H1 (cell line): ENCODE measurements at regions not wholly inside any gene's neighbourhood (a gene's known extent, or its start where the extent isn't known, plus 50 kb on each side); places are given as distances from the start of the nearest gene placed in this dataset.

Experiments used
- CTCF ChIA-PET: fragments of 300-600 bp; sonication (Branson Sonifier 250); formaldehyde crosslinking; loops from one replicate; lab custom pipeline; 2021; ENCODE audit not compliant: partially characterized antibody; lab: Charles Lee
- POLR2A ChIA-PET: fragments of 300-600 bp; sonication (Branson Sonifier 250); formaldehyde crosslinking; loops from one replicate; lab custom pipeline; 2021; ENCODE audit warnings: inconsistent platforms; ENCODE audit not compliant: partially characterized antibody; lab: Charles Lee
- DNase-seq, 2 experiments: peaks; one replicate each; pipeline versions ENCODE4 v3.0.0 to v3.0.0-alpha.2; 2010 to 2022; ENCODE audit warnings: low spot score in 2 of 2, low read depth in 1 of 2, mixed read lengths in 1 of 2
- FAIRE-seq: peaks from 2 replicates; lab custom pipeline; 2011; peaks lifted over from hg19 to GRCh38; lab: Jason Lieb, UNC
- H2AFZ ChIP-seq: 2 replicates; pipeline ENCODE4 v1.8.1; 2012; ENCODE audit warnings: low read length, inconsistent platforms
- H2AK5ac ChIP-seq: 2 replicates; pipeline ENCODE4 v1.6.1; 2013; ENCODE audit warnings: low read depth, low read length
- H2BK120ac ChIP-seq: replicated peaks from 2 replicates; pipeline ENCODE3; 2013; ENCODE audit warnings: low read depth, low read length, inconsistent platforms
- H2BK12ac ChIP-seq: 2 replicates; pipeline ENCODE4 v1.6.1; 2013; ENCODE audit warnings: low read depth, low read length
- H2BK15ac ChIP-seq: 2 replicates; pipeline ENCODE4 v1.6.1; 2013; ENCODE audit warnings: low read length
- H2BK20ac ChIP-seq: 2 replicates; pipeline ENCODE4 v1.6.1; 2013; ENCODE audit warnings: low read length
- H2BK5ac ChIP-seq: 2 replicates; pipeline ENCODE4 v1.6.1; 2013; ENCODE audit warnings: low read depth, low read length
- H3K14ac ChIP-seq: 2 replicates; pipeline ENCODE4 v1.6.1; 2013; ENCODE audit warnings: inconsistent platforms; ENCODE audit not compliant: insufficient read length
- H3K18ac ChIP-seq: 2 replicates; pipeline ENCODE4 v1.6.1; 2013; ENCODE audit warnings: low read length; ENCODE audit errors: extremely low read depth
- H3K23ac ChIP-seq: 2 replicates; pipeline ENCODE4 v1.6.1; 2013; ENCODE audit warnings: inconsistent platforms; ENCODE audit not compliant: insufficient read length
- H3K23me2 ChIP-seq: 2 replicates; pipeline ENCODE4 v1.6.1; 2013; ENCODE audit warnings: low read depth, low read length
- H3K27ac ChIP-seq: 2 replicates; pipeline ENCODE4 v1.6.1; 2011; ENCODE audit warnings: low read depth, low read length, inconsistent platforms
- H3K27me3 ChIP-seq, 4 experiments: replicated peaks in 1 of 4; 1 replicate in 1 of 4; 2 replicates in 3 of 4; pipeline versions ENCODE4 v1.6.1 to v1.8.1; 2011 to 2013; ENCODE audit warnings: low read length in 3 of 4, mild to moderate bottlenecking in 3 of 4, inconsistent platforms in 2 of 4, mixed read lengths in 2 of 4, moderate library complexity in 1 of 4; ENCODE audit not compliant: control insufficient read depth in 3 of 4, insufficient read depth in 3 of 4; ENCODE audit errors: extremely low read depth in 1 of 4
- H3K36me3 ChIP-seq, 4 experiments: 2 replicates each; pipeline versions ENCODE4 v1.6.1 to v1.8.1; 2011 to 2013; ENCODE audit warnings: mild to moderate bottlenecking in 4 of 4, low read length in 3 of 4, moderate library complexity in 2 of 4, control low read depth in 1 of 4, inconsistent platforms in 1 of 4; ENCODE audit not compliant: insufficient read depth in 4 of 4, control insufficient read depth in 2 of 4
- H3K4ac ChIP-seq: replicated peaks from 2 replicates; pipeline ENCODE3; 2013; ENCODE audit warnings: low read length, low read depth, mixed read lengths, inconsistent platforms; ENCODE audit not compliant: insufficient read length
- H3K4me1 ChIP-seq, 4 experiments: replicated peaks in 1 of 4; 1 replicate in 1 of 4; 2 replicates in 3 of 4; pipeline versions ENCODE4 v1.6.1 to v1.8.1; 2011 to 2013; ENCODE audit warnings: low read length in 3 of 4, inconsistent platforms in 2 of 4, mixed read lengths in 1 of 4; ENCODE audit not compliant: insufficient read depth in 4 of 4, control insufficient read depth in 3 of 4
- H3K4me2 ChIP-seq, 2 experiments: 2 replicates each; pipeline versions ENCODE4 v1.6.1 to v1.8.1; 2011 to 2013; ENCODE audit warnings: low read depth in 2 of 2, low read length in 2 of 2, control low read depth in 1 of 2, inconsistent platforms in 1 of 2, mild to moderate bottlenecking in 1 of 2; ENCODE audit not compliant: insufficient read depth in 1 of 2
- H3K4me3 ChIP-seq, 4 experiments: fragments of 200-600, 300-600 bp in 1 of 4; sonication (generic), shearing (Covaris generic), sonication (Bioruptor Twin) in 1 of 4; 2 replicates each; pipeline versions ENCODE4 v1.5.1 to v1.8.1; 2011 to 2016; ENCODE audit warnings: low read length in 4 of 4, low read depth in 3 of 4, control low read depth in 2 of 4, inconsistent platforms in 2 of 4, mild to moderate bottlenecking in 2 of 4, mixed read lengths in 1 of 4, moderate library complexity in 1 of 4; ENCODE audit not compliant: insufficient read depth in 2 of 4; ENCODE audit errors: extremely low read depth in 1 of 4
- H3K56ac ChIP-seq: replicated peaks from 2 replicates; pipeline ENCODE3; 2013; ENCODE audit warnings: low read depth, mild to moderate bottlenecking, mixed read lengths, low read length, inconsistent platforms; ENCODE audit not compliant: insufficient read length
- H3K79me1 ChIP-seq: 2 replicates; pipeline ENCODE4 v1.6.1; 2013; ENCODE audit warnings: low read depth, low read length, control low read depth
- H3K79me2 ChIP-seq, 2 experiments: 2 replicates each; pipeline versions ENCODE4 v1.6.1 to v1.8.1; 2012 to 2013; ENCODE audit warnings: low read length in 2 of 2, mild to moderate bottlenecking in 2 of 2, inconsistent platforms in 1 of 2; ENCODE audit not compliant: insufficient read depth in 2 of 2, control insufficient read depth in 1 of 2
- H3K9ac ChIP-seq, 4 experiments: replicated peaks in 1 of 4; 1 replicate in 1 of 4; 2 replicates in 3 of 4; pipeline versions ENCODE4 v1.6.1 to v1.8.1; 2011 to 2013; ENCODE audit warnings: low read depth in 3 of 4, low read length in 3 of 4, control low read depth in 2 of 4, mild to moderate bottlenecking in 2 of 4, moderate library complexity in 2 of 4, inconsistent platforms in 1 of 4; ENCODE audit errors: extremely low read depth in 1 of 4
- H3K9me3 ChIP-seq, 2 experiments: 2 replicates each; pipeline versions ENCODE4 v1.6.1 to v1.8.1; 2012 to 2013; ENCODE audit warnings: mild to moderate bottlenecking in 2 of 2, moderate library complexity in 2 of 2, control low read depth in 1 of 2, inconsistent platforms in 1 of 2, low read depth in 1 of 2, low read length in 1 of 2, mixed read lengths in 1 of 2; ENCODE audit not compliant: insufficient read depth in 2 of 2
- H4K20me1 ChIP-seq, 2 experiments: replicated peaks in 1 of 2; 2 replicates each; pipeline versions ENCODE3 to v1.8.1; 2011 to 2013; ENCODE audit warnings: inconsistent platforms in 2 of 2, low read length in 2 of 2, mild to moderate bottlenecking in 1 of 2; ENCODE audit not compliant: insufficient read depth in 2 of 2, control insufficient read depth in 1 of 2
- H4K5ac ChIP-seq: 2 replicates; pipeline ENCODE4 v1.6.1; 2013; ENCODE audit warnings: low read length, low read depth, mixed read lengths, inconsistent platforms; ENCODE audit not compliant: insufficient read length
- H4K8ac ChIP-seq: 2 replicates; pipeline ENCODE4 v1.8.0; 2013; ENCODE audit warnings: mild to moderate bottlenecking, moderate library complexity, low read length, inconsistent platforms; ENCODE audit not compliant: insufficient read depth; ENCODE audit errors: extremely low read depth
- H4K91ac ChIP-seq: replicated peaks from 2 replicates; pipeline ENCODE3; 2013; ENCODE audit warnings: low read length, mixed read lengths, inconsistent platforms; ENCODE audit not compliant: insufficient read length
- ATF2 ChIP-seq: IDR thresholded peaks from 2 replicates; pipeline ENCODE4 v1.6.1; 2012; ENCODE audit warnings: low read length, inconsistent platforms
- BACH1 ChIP-seq: IDR thresholded peaks from 2 replicates; pipeline ENCODE4 v1.6.1; 2012; ENCODE audit warnings: low read length, improper control_type of control experiment
- CTCF ChIP-seq, 3 experiments: IDR thresholded peaks; 1 replicate in 2 of 3; 2 replicates in 1 of 3; pipeline versions ENCODE4 v1.5.1 to v1.6.1; 2011; ENCODE audit warnings: low read length in 3 of 3, mild to moderate bottlenecking in 3 of 3, inconsistent platforms in 2 of 3, low read depth in 1 of 3, moderate library complexity in 1 of 3; ENCODE audit not compliant: insufficient read depth in 1 of 3; ENCODE audit errors: control extremely low read depth in 1 of 3
- EZH2 ChIP-seq: fragments of 200-600 bp; sonication (generic); IDR thresholded peaks from 2 replicates; pipeline ENCODE4 v1.7.1; 2012; ENCODE audit warnings: low read depth, mild to moderate bottlenecking, moderate library complexity, low read length, inconsistent platforms; ENCODE audit not compliant: severe bottlenecking
- JUN ChIP-seq: IDR thresholded peaks from 2 replicates; pipeline ENCODE4 v1.6.1; 2011; ENCODE audit warnings: low read depth, mild to moderate bottlenecking, improper control_type of control experiment, low read length
- RBBP5 ChIP-seq: IDR thresholded peaks from 2 replicates; pipeline ENCODE4 v1.7.1; 2012; ENCODE audit warnings: low read depth, mild to moderate bottlenecking, inconsistent platforms, low read length, moderate library complexity, borderline replicate concordance
- WGBS, 2 experiments: shearing (Covaris generic) in 1 of 2; methylation state at CpG; one replicate each; pipeline versions ENCODE4 v1.1.6 to v1.1.7; 2013 to 2015; ENCODE audit warnings: low lambda C conversion rate in 2 of 2, mixed read lengths in 2 of 2, inconsistent platforms in 1 of 2, low coverage in 1 of 2, missing lambda C conversion rate in 1 of 2; ENCODE audit not compliant: insufficient replicate concordance in 2 of 2, insufficient coverage in 1 of 2, insufficient read length in 1 of 2; ENCODE audit errors: extremely low coverage in 1 of 2, missing lambda C conversion rate in 1 of 2; 5-methylcytosine and 5-hydroxymethylcytosine counted together

- H3K27ac ChIP-seq = no peak overlapping the region
- 84% methylated on average over 4 of the region's 4 CpGs; no CpG with 5 or more reads in 1 of the 2 experiments for WGBS, 2 experiments
- peaks cover 0 to 14% (median 6%) of the 10 kb centered on the region in 4 experiments; a peak in 5 of 7 replicates for H3K4me1 ChIP-seq
- no peaks in the 10 kb centered on the region for H3K36me3 ChIP-seq
- H2BK120ac ChIP-seq = no peak overlapping the region
- no peak overlapping the region for H3K14ac ChIP-seq
- POLR2A ChIA-PET = no interaction called here
- H3K23ac ChIP-seq = no peak overlapping the region
- no peak overlapping the region for H2BK12ac ChIP-seq
- H3K9me3 ChIP-seq = no peaks in the 10 kb centered on the region
- DNase-seq (no peak), FAIRE-seq (no peak)
- no peak overlapping the region for H3K18ac ChIP-seq
- no peak overlapping the region for H4K5ac ChIP-seq
- no peak overlapping the region for H2BK20ac ChIP-seq
- H3K4me2 ChIP-seq = no peak overlapping the region
- H2BK5ac ChIP-seq = no peak overlapping the region
- no peak overlapping the region for H3K4ac ChIP-seq
- H3K79me1 ChIP-seq = no peaks in the 10 kb centered on the region
- H3K4me3 ChIP-seq = no peak overlapping the region
- H3K56ac ChIP-seq = no peak overlapping the region
- no peak overlapping the region for H3K9ac ChIP-seq
- no peak overlapping the region for H4K91ac ChIP-seq
- H4K20me1 ChIP-seq = no peaks in the 10 kb centered on the region
- no peak overlapping the region for H4K8ac ChIP-seq
- H3K79me2 ChIP-seq = no peaks in the 10 kb centered on the region
- no peak overlapping the region for H2AFZ ChIP-seq
- H3K27me3 ChIP-seq = 0 out of 7 replicates have a peak, but pooled peaks cover 0 to 3% (median 0%) of the 10 kb centered on the region in 4 experiments
- H3K23me2 ChIP-seq = no peaks in the 10 kb centered on the region
- H2AK5ac ChIP-seq = no peak overlapping the region
- H2BK15ac ChIP-seq = no peak overlapping the region
- CTCF ChIA-PET = no interaction called here
- TF ChIP-seq BACH1 (no peak), RBBP5 (no peak), JUN (no peak), ATF2 (no peak), EZH2 (no peak), CTCF (IDR thresholded peaks at IDR 0.05; ENCODE audit: control extremely low read depth in 1 of 3, insufficient read depth in 1 of 3, low read depth in 1 of 3, low read length in 3 of 3) (no peak)
Measured at GRCh38 chr2:54382601-54383000, 73.5 kb upstream of the SPTBN1 start.
